ENCODE measurements at regions not wholly inside any gene's neighbourhood (a gene's known extent, or its start where the extent isn't known, plus 50 kb on each side); places are given as distances from the start of the nearest gene placed in this dataset.
A peak's percentile ranks its signal among the peaks of the same experiment; 100 is the strongest.

DNA sequence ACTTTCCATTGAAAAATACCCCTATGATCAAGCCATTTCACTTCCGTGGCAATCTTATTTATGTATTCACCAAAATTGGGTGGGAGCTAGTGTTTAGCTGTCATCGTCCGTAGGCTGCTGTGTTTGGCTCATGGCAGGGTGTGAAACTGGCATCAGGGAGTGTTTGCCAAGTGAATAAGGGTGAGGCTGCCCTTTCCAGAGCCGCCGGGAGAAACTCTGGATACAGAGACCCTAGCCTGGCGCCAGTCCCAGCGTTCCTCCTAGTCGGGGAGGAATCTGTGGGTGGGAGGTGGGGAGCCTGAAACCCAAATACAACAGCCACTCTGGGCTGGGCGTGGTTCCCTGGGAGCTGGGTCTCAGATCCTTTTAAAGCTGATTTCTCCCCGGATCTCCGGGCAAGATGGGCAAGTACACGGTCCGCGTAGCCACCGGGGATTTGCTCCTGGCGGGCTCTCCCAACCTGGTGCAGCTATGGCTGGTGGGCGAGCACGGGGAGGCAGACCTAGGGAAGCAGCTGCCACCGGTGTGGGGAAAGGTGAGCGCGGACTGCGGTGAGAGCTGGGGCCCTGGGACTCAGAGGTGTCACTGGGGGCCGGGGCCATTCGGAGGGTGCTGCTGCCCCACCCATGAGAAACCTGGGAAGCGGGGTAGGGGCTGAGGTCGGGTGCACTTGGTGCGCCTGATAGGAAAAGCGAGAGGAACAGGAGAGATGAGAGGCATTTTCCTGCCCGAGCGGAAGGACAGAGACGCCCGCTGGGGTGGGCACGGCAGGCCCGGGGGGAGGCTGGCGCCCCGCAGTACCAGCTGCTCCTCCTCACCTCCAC lies 62.1 kb upstream of the TEKT1 start:
- no peak for DNase-seq (ENCODE audit: low read depth)
- TF ChIP-seq MYC (IDR thresholded peaks at IDR 0.05; ENCODE audit: low read depth, low read length) (no peak), POLR2A (IDR thresholded peaks at IDR 0.05; ENCODE audit: extremely low read depth, insufficient read length) (no peak)
- TF ChIP-seq, protein P1, sequence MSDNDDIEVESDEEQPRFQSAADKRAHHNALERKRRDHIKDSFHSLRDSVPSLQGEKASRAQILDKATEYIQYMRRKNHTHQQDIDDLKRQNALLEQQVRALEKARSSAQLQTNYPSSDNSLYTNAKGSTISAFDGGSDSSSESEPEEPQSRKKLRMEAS (IDR thresholded peaks at IDR 0.05; ENCODE audit: low read depth, low read length): no peak
- TF ChIP-seq, protein P2, sequence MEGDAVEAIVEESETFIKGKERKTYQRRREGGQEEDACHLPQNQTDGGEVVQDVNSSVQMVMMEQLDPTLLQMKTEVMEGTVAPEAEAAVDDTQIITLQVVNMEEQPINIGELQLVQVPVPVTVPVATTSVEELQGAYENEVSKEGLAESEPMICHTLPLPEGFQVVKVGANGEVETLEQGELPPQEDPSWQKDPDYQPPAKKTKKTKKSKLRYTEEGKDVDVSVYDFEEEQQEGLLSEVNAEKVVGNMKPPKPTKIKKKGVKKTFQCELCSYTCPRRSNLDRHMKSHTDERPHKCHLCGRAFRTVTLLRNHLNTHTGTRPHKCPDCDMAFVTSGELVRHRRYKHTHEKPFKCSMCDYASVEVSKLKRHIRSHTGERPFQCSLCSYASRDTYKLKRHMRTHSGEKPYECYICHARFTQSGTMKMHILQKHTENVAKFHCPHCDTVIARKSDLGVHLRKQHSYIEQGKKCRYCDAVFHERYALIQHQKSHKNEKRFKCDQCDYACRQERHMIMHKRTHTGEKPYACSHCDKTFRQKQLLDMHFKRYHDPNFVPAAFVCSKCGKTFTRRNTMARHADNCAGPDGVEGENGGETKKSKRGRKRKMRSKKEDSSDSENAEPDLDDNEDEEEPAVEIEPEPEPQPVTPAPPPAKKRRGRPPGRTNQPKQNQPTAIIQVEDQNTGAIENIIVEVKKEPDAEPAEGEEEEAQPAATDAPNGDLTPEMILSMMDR (IDR thresholded peaks at IDR 0.05; ENCODE audit: low read depth, low read length): no peak
- no peak overlapping the region for H3K4me3 ChIP-seq (ENCODE audit: low read depth, low read length)

DNA sequence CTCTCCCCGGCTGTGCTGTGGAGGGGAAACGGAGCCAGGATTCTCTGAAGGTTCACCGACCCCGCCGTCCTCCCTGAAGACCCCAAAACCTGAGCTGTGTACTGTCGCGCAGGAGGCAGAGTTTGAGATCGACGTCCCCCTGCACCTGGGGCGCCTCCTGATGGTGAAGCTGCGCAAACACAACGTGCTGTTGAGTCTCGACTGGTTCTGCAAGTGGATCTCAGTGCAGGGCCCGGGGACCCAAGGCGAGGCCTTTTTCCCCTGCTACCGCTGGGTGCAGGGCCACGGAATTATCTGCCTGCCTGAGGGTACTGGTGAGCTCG lies 62.6 kb upstream of the TEKT1 start:
- H3K4me3 ChIP-seq (ENCODE audit: low read depth, low read length): no peak overlapping the region
- DNase-seq (ENCODE audit: low read depth): no peak

DNA sequence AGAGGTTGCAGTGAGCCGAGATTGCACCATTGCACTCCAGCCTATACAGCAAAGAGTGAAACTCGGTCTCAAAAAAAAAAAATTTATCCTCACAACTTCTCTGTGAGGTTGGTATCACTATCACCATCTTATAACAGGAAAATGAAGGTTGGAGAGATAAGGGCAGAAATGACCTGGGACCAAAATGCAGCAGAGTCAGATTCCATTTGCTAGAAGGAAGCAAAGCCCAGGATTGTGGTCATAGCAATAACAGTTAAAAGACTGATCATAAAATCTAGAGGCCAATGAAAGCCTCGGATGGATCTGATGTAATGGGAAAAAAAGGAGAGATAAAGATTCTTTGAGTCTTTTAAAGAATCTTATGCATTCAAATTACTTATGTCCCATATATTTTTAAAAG lies 69.6 kb upstream of the TEKT1 start:
- no peak for DNase-seq (ENCODE audit: low read depth)
- H3K4me3 ChIP-seq (ENCODE audit: low read depth, low read length): no peak overlapping the region
- TF ChIP-seq, protein P1 (IDR thresholded peaks at IDR 0.05; ENCODE audit: low read depth, low read length): no peak
- TF ChIP-seq MYC (IDR thresholded peaks at IDR 0.05; ENCODE audit: low read depth, low read length) (no peak), POLR2A (IDR thresholded peaks at IDR 0.05; ENCODE audit: extremely low read depth, insufficient read length) (no peak)
- TF ChIP-seq, protein P2 (IDR thresholded peaks at IDR 0.05; ENCODE audit: low read depth, low read length): no peak

More for the DNA sequence above, 62.6 kb upstream of the TEKT1 start:
- TF ChIP-seq POLR2A (IDR thresholded peaks at IDR 0.05; ENCODE audit: extremely low read depth, insufficient read length): no peak
- no peak for TF ChIP-seq MYC (IDR thresholded peaks at IDR 0.05; ENCODE audit: low read depth, low read length)
- TF ChIP-seq, protein P2 (IDR thresholded peaks at IDR 0.05; ENCODE audit: low read depth, low read length): no peak
- TF ChIP-seq, protein P1 (IDR thresholded peaks at IDR 0.05; ENCODE audit: low read depth, low read length): no peak

DNA sequence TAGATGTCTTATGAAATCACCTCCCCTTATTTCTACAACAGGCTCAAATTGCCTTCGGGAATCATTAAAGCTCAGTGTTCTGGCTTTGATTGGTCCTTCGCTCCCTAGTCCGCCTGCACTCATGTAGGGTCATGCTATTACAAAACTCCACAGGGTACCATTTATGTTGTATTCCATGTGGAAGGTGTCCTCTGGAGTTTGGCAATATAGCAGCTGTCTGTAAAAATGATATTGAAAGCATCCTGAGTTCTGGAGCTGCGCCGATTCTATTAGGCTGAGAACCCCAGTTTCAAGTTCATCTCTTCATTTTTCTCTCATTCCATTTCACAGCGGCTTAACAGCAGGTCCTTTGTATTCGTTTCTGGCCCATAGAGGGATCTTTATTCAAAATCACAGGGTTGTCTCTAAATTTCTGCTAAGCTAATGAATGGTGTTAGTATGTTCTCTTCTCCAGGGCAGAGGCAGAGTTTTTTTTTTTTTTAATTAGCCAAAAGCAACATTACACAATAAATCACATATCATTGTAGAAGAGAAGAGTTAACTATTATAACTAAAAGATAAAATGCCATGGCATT lies 71.9 kb upstream of the TEKT1 start:
- H3K4me3 ChIP-seq (ENCODE audit: low read depth, low read length): no peak overlapping the region
- TF ChIP-seq, protein P1 (IDR thresholded peaks at IDR 0.05; ENCODE audit: low read depth, low read length): no peak
- TF ChIP-seq MYC (IDR thresholded peaks at IDR 0.05; ENCODE audit: low read depth, low read length): no peak
- TF ChIP-seq POLR2A (IDR thresholded peaks at IDR 0.05; ENCODE audit: extremely low read depth, insufficient read length): no peak
- TF ChIP-seq, protein P2 (IDR thresholded peaks at IDR 0.05; ENCODE audit: low read depth, low read length): no peak
- DNase-seq (ENCODE audit: low read depth): no peak

DNA sequence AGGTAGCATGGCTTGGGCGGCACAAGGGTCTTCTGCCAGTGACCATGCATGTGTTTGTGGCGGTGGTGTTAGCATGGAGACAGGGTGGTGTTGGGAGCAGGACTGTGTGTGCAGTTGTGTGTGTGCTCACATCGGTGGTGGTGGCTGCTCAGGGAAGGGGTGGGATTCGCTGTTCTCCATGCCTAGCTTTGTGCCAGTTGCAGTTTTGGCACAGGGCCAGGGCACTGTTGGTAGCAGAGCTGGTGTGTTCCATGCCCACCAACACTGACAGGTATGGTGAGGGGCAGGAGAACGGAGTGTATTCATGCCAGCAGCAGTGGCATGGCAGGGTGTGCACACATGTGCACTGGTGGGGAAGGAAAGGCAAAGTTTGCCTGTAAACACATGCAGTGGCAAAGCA lies 77.3 kb upstream of the TEKT1 start:
- no peak for TF ChIP-seq MYC (IDR thresholded peaks at IDR 0.05; ENCODE audit: low read depth, low read length)
- TF ChIP-seq, protein P1 (IDR thresholded peaks at IDR 0.05; ENCODE audit: low read depth, low read length): no peak
- H3K4me3 ChIP-seq (ENCODE audit: low read depth, low read length): no peak overlapping the region
- no peak for DNase-seq (ENCODE audit: low read depth)

DNA sequence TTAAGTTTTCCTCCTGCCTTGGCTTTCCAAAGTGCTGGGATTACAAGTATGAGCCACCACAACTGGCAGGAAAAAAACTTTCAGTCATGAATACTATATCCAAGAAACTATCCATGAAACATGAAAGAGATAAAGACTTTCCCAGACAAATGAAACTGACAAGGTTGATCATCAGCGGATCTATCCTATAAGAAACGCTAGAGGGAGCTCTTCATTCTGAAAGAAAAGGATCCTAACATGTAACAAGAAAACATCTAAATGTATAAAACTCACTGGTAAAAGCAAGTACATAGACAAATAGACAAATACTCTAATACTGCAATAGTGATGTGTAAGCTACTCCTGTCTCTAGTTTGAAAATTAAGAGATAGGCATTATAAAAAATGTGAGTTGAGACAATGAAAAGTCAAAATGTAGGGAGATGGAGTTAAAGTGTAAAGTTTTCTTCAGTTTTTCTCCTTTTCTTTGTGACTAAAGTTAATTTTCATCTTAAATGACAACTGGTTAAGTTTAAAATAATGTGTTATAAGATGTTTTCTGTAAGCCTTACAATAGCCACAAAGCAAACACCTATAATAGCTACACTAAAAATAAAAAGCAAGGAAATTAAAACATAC lies 79.6 kb upstream of the TEKT1 start:
- H3K4me3 ChIP-seq (ENCODE audit: low read depth, low read length): no peak overlapping the region
- TF ChIP-seq, protein P2 (IDR thresholded peaks at IDR 0.05; ENCODE audit: low read depth, low read length): peak; percentile 35
- no peak for TF ChIP-seq MYC (IDR thresholded peaks at IDR 0.05; ENCODE audit: low read depth, low read length)
- no peak for TF ChIP-seq POLR2A (IDR thresholded peaks at IDR 0.05; ENCODE audit: extremely low read depth, insufficient read length)
- TF ChIP-seq, protein P1 (IDR thresholded peaks at IDR 0.05; ENCODE audit: low read depth, low read length): no peak

More for the DNA sequence above, 79.6 kb upstream of the TEKT1 start:
- DNase-seq (ENCODE audit: low read depth): peak; percentile 48
